Stimulated activated CD8-positive, alpha-beta memory T cell treated with anti-CD3 and anti-CD28 coated beads, Interleukin-4, amount 100 ng/mL, for 24 hours (primary cell): ENCODE measurements at regions not wholly inside any gene's neighbourhood (a gene's known extent, or its start where the extent isn't known, plus 50 kb on each side); places are given as distances from the start of the nearest gene placed in this dataset.
A peak's percentile ranks its signal among the peaks of the same experiment; 100 is the strongest.
"Not testable (repeated sequence)": the region's sequence is repeated elsewhere in the genome, so short reads cannot be mapped to it uniquely, and the experiment has no call there.

Source experiments
- DNase-seq: peaks from one replicate; pipeline ENCODE4 v3.0.0-alpha.2; 2020; ENCODE audit warnings: low read depth

DNA sequence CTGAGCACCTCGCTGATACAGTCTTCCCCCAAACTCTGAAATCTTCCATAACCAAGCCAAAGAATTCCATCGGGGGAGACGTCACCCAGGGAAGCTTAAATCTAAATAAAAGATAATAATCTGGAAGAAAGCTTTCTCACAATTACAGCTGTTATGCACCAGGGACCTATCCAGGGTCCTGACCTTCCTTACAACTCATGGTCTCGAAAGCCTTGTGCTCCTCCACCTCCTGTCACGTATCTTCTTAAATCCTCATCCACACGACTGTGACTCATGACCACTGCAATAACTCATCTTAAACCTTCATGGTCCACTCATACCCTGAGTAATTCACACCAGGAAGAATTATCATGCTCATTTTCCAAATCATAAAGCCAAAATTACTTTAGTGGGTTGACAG lies 166.8 kb upstream of the FRG1 start:
- no peak for DNase-seq

DNA sequence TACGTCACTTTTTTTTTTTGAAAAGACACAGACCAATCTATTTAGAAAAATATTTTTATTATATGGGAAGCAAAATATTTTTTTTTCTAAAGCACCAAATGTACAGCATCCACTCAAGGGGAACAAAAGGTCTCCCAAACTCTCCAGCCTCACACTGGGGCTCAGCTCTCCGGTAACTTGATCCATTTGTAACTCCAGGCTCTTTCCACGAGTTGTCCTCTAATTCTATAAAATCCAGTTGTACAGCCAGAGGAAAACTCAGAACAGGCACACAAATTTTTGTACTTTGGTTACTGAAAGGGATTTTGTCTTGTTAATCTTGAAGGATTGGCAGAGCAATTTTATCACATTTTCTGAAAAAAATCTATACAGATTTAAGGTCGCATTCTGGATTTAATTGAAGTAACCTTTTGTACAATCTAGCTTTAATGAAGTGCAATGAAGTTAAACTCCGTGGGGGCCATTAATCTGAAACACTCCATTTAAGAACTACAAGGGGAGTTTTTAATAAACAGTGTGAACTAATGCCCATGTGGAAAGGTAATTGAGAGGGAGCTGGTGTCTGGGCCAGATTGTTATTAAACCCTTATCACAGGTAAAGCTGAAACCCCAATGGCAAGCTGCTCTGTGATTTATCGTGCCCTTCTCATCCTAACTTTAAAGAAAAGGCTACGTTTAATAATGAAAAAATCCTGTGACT lies 161.2 kb upstream of the FRG1 start:
- no peak for DNase-seq

DNA sequence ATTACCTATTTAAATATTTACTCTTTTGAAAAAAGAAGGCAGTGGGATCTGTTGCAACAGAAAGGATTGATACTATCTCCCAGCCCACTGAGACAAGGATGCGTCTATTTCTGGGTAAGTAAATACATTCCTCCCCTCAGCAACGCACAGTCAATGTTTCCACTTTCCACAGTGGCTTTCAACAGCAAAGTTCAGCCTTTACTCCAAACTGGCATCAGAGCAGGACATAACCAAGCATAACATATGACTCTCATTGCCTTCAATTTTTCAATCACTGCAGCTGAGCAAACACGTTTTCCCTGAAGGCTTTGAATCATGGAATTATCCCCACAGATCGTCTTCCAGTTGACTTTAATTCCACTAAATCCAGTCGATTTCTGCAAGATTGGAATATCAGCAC lies 160.3 kb upstream of the FRG1 start:
- DNase-seq: no peak

DNA sequence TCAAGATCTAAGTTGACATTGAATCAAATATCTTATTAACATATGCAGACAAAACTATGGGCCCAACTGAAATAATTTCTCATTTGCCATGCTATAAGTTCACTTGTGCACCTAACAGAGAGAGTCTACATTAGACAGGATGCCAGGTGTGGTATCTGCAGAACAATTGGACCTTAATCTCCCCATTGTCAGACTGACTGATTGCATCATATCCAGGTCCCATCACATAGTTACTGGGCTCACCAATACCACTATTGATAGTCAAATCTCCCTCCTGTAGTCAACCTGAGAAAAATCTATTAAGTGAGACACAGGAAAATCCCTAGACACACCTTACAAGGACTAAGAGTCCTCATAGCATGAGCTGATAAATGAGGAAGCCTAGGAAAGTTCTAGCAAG lies 156.0 kb upstream of the FRG1 start:
- DNase-seq: no peak

DNA sequence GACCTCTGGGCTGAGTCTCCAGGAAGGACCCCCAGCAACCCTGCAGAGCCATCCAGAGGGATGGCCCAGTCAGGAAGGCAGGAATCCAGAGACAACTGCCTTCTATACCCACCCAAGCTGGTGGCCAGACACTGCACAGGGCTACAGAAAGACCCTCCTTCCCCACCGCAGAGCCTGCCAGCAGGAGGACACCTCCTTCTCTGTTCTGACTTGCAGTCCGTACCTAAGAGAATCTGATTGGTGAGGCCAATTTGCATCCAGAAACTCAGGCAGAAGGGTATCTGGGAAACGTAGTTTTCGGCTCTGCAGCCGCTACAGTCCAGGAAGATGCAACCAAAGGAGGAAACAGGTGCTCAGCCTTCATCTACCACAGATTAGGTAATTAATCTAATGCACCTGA lies 155.4 kb upstream of the FRG1 start:
- no peak for DNase-seq

DNA sequence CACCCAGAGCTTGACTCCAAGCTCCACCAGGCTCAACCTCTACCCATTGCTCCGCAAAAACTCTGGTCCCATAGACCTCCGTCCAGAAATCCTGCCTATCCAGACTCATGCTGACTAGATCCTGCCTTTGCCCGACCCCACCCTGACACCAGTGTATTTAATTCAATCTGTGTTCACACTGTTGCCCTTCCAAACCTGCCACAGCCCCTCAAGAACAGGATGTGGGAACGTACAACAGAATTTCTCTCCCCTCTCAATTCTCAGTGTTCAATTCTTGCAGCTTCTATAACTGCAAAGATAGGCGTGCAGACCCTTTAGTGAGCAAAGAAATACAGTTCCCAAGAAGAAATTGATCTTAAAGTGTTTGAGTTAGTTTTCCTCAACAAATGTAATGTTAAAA lies 154.2 kb upstream of the FRG1 start:
- no peak for DNase-seq

DNA sequence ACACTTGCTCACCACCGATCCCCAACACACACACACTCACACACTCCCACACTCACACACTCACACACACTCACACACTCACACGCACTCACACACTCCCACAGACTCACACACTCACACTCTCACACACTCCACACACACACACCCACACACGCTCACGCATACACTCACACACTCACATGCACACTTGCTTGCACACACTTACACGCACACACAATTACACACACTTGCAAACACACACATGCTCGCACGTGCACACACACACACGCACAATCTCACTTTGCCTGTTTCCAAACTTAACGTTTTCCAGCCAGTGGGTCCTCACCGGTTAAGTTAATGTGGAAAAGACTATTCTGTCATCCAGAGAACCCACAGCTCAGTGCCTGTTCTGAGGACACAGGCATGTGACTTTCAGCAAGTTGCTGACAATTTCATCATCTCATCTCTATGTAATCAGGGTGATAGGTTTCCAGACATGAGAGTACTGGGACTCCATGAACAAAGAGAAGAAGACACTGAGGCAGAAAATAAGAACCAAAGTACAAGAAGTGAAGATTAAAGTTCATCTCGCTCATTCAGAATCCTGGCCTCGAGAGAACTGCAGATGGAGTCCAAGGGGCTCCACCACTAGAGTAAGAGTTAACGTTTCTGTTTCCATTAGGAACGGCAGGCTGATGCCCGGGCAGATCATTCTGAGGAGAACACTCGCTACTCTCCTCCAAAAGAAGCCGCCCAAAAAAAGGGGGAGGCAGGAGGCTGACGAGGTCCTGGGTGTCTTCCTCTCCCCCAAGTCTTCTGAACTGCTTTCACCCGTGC lies 153.2 kb upstream of the FRG1 start:
- no peak for DNase-seq

DNA sequence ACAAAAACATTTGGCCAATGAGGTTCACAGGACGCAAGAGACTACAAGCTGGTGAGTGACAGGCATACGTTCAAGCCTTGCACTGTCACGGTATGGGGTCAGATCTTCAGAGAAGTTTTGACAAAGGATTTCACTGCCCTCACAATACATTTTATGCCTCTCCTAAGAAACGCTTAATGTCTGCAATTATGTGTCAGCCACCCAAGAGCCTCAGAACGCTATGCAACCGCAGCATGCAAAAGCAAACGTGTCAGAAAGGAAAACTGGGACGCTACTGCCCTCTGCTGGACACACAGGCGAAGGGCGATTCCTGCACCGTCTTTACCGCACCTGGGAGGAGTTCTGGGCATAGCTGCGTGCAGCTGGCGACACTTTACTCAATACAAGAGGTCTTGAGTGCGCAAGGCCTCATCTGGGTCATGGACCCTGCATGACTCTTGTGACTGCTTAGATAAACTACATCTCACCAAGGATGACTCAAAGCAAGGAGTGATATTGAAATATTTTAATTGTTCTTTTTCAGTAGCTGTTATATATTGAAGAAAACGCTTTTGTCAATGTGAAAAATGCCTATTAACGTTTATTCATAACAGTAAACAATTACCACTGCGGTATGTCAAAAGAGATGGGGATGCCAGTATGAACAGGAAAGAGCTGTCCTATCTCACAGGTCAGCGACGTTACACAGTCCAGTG lies 147.6 kb upstream of the FRG1 start:
- peak; percentile 27 for DNase-seq

DNA sequence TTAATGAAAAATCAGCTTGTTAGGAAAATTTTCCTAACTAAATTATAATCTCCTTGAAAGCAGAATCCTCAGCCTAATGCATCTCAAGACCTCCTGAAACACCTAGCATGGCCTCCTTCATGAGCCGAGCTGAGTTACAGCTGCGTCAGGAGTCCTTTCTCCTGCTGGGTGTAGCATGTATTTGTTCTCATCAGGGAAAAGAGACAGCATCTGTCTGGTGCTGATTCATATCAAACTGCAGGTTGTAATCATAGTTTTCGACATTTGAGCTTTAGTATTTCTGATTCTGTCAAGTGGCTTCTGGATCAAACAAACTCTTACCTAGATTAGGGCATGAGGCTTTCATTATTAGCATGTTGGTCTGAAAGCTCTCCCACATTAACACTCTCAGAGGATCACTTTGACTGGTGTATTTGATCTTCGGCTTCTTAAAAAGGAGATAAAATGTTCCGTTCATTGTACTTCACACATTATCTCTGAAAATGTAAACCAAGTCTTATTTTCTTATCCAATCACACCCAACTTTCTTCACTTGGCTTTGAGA lies 140.1 kb upstream of the FRG1 start:
- no peak for DNase-seq

DNA sequence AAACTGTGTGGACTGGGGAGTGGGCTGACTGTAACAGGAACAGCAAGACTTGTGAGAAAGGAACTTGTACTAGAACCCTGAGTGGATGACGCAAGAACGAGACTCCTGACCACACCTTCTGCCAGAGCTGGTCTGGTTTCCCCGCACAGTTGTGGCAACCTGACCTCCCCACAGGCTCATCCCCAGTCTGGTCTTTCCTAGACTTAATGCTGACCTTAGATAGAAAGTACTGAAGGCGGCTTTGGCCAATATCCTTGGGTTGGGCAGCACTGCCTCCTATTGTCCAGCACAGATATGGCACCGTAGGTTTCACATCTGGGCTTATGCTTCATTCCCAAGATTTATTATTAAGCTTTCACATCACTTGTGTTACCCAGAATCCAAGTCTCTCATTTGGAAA lies 137.8 kb upstream of the FRG1 start:
- DNase-seq: no peak

DNA sequence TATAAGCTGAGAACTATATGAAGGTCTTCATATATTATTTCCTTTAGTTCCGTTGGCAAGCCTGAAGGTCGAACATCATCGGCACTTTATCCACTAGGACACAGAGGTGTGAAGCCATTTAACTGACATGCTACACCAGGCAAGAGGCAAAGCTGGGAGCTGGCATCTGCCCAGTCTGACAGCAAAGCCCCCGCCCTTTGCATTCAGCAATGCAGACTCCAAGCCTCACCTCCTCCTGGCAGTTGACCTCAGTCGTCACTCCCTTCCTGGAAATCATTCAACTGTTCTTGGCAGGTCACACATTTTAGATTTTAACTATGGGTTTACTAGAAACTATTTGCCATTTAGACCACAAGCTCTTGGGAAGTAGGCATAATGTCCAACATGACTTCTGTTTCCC lies 135.8 kb upstream of the FRG1 start:
- no peak for DNase-seq

DNA sequence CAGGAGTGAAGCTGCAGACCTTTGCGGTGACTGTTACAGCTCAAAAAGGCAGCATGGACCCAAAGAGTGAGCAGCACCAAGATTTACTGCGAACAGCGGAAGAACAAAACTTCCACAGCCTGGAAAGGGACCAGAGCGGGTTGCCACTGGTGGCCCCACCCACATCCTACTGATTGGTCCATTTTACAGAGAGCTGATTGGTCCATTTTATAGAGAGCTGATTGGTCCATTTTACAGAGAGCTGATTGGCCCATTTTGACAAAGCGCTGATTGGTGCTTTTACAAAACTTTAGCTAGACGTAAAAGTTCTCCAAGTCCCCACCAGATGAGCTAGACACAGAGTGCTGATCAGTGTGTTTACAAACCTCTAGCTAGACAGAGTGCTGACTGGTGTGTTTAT lies 134.2 kb upstream of the FRG1 start:
- no peak for DNase-seq

DNA sequence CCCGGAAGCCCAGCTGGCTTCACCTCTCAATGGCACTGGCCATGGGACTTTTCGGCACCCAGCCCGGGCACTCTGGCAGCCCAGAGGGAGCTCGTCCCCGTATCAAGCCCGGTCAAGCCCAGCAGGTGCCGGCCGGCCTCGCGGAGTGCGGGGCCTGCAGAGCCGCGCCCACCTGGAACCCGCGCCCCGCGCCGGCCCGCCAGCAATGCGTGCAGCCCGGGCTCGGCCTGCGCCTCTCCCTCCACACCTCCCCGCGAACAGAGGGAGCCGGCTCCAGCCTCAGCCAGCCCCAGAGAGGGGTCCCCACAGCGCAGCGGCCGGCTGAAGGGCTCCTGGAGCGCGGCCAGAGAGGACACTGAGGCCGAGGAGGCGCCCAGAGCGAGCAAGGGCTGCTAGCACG lies 133.6 kb upstream of the FRG1 start:
- no peak for DNase-seq

DNA sequence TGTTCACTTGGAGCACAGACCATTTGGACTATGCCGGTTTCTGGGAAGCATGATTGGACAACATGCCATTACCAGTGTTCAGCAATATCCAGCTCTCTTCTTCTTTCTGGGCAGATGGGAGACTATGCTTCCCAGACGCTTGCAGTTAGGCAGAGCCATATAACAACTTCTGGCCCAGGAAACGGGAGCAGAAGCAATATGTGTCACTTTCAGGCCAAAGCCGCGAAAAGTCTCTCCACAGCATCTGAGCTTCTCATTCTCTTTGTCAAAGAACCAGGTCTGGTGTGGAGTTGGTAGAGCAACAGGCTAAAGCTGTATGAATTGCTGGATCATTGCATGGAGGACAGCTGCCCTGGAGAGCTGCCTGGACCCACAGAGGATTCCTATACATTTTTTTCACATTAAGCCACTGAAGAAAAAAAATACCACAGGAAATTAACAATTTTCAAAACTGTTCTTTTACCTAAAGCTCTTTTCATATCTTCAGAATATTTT lies 131.4 kb upstream of the FRG1 start:
- no peak for DNase-seq

DNA sequence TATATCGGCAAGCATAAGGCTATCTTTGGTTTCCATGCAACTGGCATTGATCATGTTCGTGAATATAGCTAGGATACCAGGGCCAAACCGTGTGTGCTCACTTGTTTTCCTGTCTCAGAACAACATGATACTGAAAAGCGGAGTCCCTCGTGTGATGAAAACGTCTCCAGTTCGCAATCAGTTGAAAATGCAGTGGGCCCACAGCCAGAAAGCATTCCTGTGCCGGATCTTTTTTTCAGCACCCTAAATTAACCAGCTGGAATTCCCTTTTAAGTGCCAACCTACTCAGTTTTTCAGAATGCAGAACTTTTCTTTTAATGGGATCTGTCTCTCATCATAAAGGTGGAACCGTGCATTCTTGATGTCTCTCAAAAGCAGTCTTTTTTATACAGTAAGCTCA lies 130.8 kb upstream of the FRG1 start:
- no peak for DNase-seq

DNA sequence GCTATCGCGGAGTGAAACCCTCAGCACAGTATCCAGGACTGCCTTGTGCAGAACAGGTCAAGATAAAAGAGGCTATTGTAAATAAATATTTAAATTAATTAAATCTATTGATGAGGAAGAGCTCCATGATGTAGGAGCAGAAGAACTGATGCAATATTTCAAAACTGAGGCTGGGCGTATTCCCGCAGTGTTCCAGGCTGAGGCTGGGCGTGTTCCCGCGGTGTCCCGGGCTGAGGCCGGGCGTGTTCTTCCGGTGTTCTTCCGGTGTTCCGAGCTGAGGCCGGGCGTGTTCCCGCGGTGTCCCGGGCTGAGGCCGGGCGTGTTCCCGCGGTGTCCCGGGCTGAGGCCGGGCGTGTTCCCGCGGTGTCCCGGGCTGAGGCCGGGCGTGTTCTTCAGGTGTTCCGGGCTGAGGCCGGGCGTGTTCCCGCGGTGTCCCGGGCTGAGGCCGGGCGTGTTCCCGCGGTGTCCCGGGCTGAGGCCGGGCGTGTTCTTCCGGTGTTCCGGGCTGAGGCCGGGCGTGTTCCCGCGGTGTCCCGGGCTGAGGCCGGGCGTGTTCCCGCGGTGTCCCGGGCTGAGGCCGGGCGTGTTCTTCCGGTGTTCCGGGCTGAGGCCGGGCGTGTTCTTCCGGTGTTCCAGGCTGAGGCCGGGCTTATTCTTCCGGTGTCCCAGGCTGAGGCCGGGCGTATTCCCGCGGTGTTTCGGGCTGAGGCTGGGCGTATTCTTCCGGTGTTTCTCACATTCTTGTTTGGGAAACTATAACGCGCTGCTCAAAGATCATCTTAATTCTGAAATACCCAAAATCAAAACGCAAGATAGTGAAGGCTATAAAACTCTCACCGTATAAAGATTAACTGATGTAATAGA lies 130.1 kb upstream of the FRG1 start:
- not testable (repeated sequence) for DNase-seq

DNA sequence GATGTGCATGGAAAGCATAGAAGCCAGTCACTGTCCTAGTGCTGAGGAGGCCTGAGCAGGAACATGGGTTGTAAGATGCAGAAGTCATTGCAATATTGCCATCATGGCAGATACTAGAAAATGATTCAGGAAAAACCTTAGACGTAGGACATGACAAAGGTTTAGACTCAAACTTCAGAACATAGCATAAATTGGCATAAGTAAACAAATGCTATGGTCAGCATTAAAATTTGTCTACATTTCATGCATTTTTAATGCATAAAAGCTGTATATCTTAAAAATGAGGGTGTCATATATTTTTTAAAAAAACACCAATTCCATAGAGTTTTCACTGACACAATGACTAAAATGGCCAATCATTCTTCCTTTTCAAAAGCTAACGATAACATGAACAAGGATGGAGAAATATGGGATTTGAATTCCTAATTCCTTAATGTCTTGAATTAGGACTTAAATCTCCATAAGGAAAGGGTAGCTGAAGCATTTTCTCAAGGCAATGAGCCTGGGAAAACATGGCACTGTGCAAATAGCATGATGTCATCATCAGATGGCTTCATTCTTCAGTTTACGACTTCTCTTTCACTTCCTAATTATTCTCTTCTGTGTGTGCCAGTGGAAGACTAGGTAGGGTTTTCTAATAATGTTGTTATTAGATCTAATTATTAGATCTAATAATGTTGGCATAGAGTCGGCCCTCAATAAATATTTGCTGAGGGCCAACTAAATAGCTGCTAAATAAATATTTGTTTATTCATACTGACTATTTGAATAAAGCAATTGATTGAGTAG lies 125.1 kb upstream of the FRG1 start:
- DNase-seq: no peak

DNA sequence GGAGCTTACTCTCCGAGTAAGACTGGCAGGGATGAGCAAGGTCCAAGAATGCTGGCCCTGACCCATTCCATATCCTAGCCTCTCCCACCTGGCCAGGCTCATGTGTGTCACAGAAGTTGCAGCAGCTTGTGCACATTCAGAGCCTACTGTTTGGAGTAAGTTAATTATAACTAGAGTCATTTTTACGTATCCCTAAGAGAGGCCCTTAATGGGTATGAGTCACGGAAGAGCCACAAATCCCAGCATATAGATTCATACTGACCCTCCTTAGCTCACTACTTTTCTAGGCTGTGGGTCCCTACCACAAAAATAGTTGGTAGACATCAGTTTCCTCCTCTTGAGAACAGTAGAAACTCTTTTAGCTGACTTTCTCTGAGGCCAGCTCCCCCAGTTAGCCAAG lies 118.3 kb upstream of the FRG1 start:
- DNase-seq: no peak

DNA sequence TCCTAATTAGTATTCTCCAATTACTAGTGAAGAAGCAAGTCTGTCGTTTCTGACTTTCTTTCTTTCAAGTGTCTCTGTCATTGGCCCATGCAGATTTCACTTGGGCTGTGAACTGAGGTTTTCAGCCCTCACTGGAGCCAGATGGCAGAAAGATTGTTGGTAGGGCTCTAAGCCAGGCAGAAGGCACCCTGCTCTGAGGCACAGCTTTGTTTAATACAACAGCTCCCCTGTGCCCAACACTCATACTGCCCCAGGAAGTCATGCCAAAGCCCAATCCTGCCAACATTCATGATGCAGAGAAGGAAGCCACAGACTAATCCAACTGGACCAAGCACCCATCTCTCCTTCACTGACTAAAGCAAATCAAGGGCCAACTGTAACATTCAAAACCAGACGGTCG lies 117.1 kb upstream of the FRG1 start:
- DNase-seq: no peak

DNA sequence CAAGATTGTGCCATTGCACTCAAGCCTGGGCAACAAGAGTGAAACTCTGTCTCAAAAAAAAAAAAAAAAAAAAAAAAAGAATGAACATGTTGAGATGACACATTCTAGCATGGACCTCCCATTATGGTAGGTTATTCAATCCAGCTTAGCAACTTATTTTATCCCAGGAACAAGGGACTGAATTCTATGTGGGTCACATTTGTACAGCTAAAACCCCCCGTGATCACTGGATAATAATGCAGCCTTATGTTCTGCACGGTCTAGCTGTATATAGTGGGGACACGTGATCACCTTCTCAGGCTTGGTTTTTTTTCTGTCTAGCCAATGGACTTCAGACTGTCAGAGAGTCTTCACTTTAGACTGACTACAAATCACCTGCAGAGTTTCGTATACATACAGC lies 115.2 kb upstream of the FRG1 start:
- DNase-seq: no peak

DNA sequence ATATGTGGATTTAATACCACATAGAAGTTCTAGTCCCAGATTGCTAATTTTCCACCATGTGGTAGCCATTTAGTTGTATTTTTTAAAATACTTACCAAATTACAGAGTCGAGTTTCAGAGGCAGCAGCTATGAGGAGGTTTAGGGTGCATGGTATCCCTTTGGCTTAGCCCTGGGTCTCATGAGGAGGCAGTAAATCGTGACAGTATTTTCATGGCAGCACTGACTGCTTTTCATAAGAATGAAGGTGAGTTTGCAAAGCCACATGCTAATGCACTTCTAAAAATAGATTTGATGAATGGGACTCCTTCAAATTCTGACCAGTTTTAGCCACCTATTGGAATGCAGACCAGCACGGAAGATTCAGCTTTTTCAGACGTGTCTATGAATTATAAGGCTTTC lies 114.0 kb upstream of the FRG1 start:
- DNase-seq: no peak
